ENCODE measurements at regions not wholly inside any gene's neighbourhood (a gene's known extent, or its start where the extent isn't known, plus 50 kb on each side); places are given as distances from the start of the nearest gene placed in this dataset.

DNA sequence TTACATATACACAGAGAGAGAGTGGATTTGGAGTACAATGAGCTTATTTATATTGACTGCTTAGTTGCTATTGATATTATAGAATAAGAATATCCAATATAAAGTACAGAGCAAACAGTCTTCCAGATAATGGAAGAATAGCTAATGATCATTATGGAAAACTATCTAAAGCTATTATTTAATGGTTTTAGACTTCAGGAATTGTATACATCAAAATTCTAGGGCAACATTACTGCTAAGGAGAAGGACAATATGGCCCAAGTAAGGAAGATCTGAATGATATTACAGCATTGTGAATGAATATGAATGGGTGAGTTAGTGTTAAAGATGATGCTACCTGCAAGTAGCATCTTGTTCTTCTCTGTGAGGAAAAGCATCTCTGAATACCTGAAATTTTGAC, 604.2 kb upstream of the PCDH20 start (continued):
- TF ChIP-seq ZNF114 (CRISPR knock-in tag; IDR thresholded peaks at IDR 0.05) (no peak), ZNF331 (CRISPR knock-in tag; IDR thresholded peaks at IDR 0.05; ENCODE audit: low read depth) (no peak)

DNA sequence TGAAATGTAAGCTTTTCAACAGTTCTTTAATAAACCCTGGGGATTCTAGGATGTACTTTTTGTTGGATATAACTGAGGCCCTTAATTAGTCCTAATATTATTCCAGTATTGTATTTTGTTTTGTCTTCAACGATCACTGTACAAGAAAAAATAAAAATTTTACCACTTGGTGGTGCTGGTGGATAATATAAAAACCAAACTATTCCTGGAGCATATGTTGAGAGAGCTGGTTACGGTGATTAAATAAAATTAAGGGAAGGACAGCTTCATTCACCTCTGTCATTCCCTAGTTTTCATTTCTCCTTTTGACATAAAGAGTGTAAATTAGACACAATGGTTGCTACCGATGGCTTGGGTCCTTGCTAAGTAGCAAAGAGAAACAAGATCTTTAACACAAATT, 598.6 kb upstream of the PCDH20 start:
- H3K4me1 Mint-ChIP-seq = no peaks in the 10 kb centered on the region
- H3K27me3 ChIP-seq (ENCODE audit: insufficient read depth) = no peaks in the 10 kb centered on the region
- H3K36me3 ChIP-seq (ENCODE audit: insufficient read depth) = no peaks in the 10 kb centered on the region
- no peak overlapping the region for H3K4me3 ChIP-seq
- H3K4me2 ChIP-seq = no peak overlapping the region
- H2AFZ ChIP-seq = no peak overlapping the region
- ATAC-seq = no peak
- H3K79me2 ChIP-seq (replicated peaks; ENCODE audit: insufficient read depth) = no peaks in the 10 kb centered on the region
- H3K27me3 Mint-ChIP-seq (ENCODE audit: insufficient read depth, low read depth, poor library complexity) = no peaks in the 10 kb centered on the region
- no peaks in the 10 kb centered on the region for H3K9me3 Mint-ChIP-seq
- no peaks in the 10 kb centered on the region for H3K36me3 Mint-ChIP-seq (ENCODE audit: low read depth)
- TF ChIP-seq, protein P1, sequence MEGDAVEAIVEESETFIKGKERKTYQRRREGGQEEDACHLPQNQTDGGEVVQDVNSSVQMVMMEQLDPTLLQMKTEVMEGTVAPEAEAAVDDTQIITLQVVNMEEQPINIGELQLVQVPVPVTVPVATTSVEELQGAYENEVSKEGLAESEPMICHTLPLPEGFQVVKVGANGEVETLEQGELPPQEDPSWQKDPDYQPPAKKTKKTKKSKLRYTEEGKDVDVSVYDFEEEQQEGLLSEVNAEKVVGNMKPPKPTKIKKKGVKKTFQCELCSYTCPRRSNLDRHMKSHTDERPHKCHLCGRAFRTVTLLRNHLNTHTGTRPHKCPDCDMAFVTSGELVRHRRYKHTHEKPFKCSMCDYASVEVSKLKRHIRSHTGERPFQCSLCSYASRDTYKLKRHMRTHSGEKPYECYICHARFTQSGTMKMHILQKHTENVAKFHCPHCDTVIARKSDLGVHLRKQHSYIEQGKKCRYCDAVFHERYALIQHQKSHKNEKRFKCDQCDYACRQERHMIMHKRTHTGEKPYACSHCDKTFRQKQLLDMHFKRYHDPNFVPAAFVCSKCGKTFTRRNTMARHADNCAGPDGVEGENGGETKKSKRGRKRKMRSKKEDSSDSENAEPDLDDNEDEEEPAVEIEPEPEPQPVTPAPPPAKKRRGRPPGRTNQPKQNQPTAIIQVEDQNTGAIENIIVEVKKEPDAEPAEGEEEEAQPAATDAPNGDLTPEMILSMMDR (conservative IDR thresholded peaks at IDR 0.05; ENCODE audit: low read depth in 2 of 2) = peak; percentile 47 to 52; a peak in 2 of 4 replicates
- TF ChIP-seq, protein P2, sequence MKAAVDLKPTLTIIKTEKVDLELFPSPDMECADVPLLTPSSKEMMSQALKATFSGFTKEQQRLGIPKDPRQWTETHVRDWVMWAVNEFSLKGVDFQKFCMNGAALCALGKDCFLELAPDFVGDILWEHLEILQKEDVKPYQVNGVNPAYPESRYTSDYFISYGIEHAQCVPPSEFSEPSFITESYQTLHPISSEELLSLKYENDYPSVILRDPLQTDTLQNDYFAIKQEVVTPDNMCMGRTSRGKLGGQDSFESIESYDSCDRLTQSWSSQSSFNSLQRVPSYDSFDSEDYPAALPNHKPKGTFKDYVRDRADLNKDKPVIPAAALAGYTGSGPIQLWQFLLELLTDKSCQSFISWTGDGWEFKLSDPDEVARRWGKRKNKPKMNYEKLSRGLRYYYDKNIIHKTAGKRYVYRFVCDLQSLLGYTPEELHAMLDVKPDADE (IDR thresholded peaks at IDR 0.05) = no peak
- H3F3A ChIP-seq (replicated peaks; ENCODE audit: low read depth) = no peaks in the 10 kb centered on the region
- H3K27ac ChIP-seq (ENCODE audit: low read depth) = no peak overlapping the region
- H4K20me1 ChIP-seq (replicated peaks; ENCODE audit: insufficient read depth) = no peaks in the 10 kb centered on the region
- peak; percentile 38 for DNase-seq (ENCODE audit: low spot score)
- no peaks in the 10 kb centered on the region for H3K4me1 ChIP-seq (ENCODE audit: insufficient read depth)
- no peak overlapping the region for H3K27ac Mint-ChIP-seq
- no peak overlapping the region for H3K4me3 Mint-ChIP-seq
- H3K9me2 ChIP-seq (ENCODE audit: insufficient read depth) = no peaks in the 10 kb centered on the region

DNA sequence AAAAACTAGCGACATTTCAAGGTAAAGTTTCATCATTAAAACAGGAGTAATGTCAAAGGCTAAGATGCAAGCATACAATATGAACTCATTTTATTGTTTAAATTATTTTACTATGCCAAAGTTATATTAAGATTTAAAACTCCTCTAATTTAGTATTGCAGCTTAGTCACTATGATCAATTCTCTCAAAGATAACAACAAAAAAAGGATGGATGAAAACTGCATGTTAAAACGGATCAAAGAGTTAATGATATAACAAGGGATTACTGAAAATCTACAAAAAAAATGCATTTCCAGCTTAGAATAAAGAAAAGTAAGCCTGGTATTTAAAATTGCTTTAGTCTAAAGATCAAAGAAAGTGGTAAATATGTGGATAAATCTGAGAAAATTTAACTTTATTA, 587.8 kb upstream of the PCDH20 start:
- H3K4me3 ChIP-seq = no peak overlapping the region
- no peak overlapping the region for H3K4me2 ChIP-seq
- no peaks in the 10 kb centered on the region for H3F3A ChIP-seq (replicated peaks; ENCODE audit: low read depth)
- DNase-seq (ENCODE audit: low spot score) (no peak), ATAC-seq (no peak)
- H3K27me3 Mint-ChIP-seq (ENCODE audit: insufficient read depth, low read depth, poor library complexity) = no peaks in the 10 kb centered on the region
- H2AFZ ChIP-seq = no peak overlapping the region
- H3K9me2 ChIP-seq (ENCODE audit: insufficient read depth) = no peaks in the 10 kb centered on the region
- no peak overlapping the region for H3K27ac Mint-ChIP-seq
- no peaks in the 10 kb centered on the region for H3K4me1 Mint-ChIP-seq
- H3K36me3 Mint-ChIP-seq (ENCODE audit: low read depth) = peaks cover 2% of the 10 kb centered on the region; the same call in 2 of the 3 replicates
- H3K4me1 ChIP-seq (ENCODE audit: insufficient read depth) = no peaks in the 10 kb centered on the region
- peaks cover 2% of the 10 kb centered on the region; the same call in 1 of the 3 replicates for H3K9me3 Mint-ChIP-seq
- no peaks in the 10 kb centered on the region for H3K79me2 ChIP-seq (replicated peaks; ENCODE audit: insufficient read depth)
- no peak overlapping the region for H3K4me3 Mint-ChIP-seq
- H3K27ac ChIP-seq (ENCODE audit: low read depth) = no peak overlapping the region
- no peaks in the 10 kb centered on the region for H4K20me1 ChIP-seq (replicated peaks; ENCODE audit: insufficient read depth)
- H3K36me3 ChIP-seq (ENCODE audit: insufficient read depth) = no peaks in the 10 kb centered on the region
- no peaks in the 10 kb centered on the region for H3K27me3 ChIP-seq (ENCODE audit: insufficient read depth)
- TF ChIP-seq EZH2 (IDR thresholded peaks at IDR 0.05; ENCODE audit: low read depth, unreplicated experiment) (no peak), ZNF331 (CRISPR knock-in tag; IDR thresholded peaks at IDR 0.05; ENCODE audit: low read depth) (no peak), STAT1 (IDR thresholded peaks at IDR 0.05; ENCODE audit: unreplicated experiment) (no peak), CREB1 (CRISPR knock-in tag; IDR thresholded peaks at IDR 0.05; ENCODE audit: low read depth) (no peak), JUNB (IDR thresholded peaks at IDR 0.05; ENCODE audit: unreplicated experiment) (no peak), EZH2phosphoT487 (IDR thresholded peaks at IDR 0.05; ENCODE audit: unreplicated experiment) (no peak), POLR2AphosphoS5 (IDR thresholded peaks at IDR 0.05; ENCODE audit: low read depth) (no peak), NANOG (IDR thresholded peaks at IDR 0.05; ENCODE audit: borderline replicate concordance) (no peak), ZNF114 (CRISPR knock-in tag; IDR thresholded peaks at IDR 0.05) (no peak)
- TF ChIP-seq, protein P1 (conservative IDR thresholded peaks at IDR 0.05; ENCODE audit: low read depth in 2 of 2) = no peak
- TF ChIP-seq, protein P2 (IDR thresholded peaks at IDR 0.05) = no peak
- TF ChIP-seq, protein P3, sequence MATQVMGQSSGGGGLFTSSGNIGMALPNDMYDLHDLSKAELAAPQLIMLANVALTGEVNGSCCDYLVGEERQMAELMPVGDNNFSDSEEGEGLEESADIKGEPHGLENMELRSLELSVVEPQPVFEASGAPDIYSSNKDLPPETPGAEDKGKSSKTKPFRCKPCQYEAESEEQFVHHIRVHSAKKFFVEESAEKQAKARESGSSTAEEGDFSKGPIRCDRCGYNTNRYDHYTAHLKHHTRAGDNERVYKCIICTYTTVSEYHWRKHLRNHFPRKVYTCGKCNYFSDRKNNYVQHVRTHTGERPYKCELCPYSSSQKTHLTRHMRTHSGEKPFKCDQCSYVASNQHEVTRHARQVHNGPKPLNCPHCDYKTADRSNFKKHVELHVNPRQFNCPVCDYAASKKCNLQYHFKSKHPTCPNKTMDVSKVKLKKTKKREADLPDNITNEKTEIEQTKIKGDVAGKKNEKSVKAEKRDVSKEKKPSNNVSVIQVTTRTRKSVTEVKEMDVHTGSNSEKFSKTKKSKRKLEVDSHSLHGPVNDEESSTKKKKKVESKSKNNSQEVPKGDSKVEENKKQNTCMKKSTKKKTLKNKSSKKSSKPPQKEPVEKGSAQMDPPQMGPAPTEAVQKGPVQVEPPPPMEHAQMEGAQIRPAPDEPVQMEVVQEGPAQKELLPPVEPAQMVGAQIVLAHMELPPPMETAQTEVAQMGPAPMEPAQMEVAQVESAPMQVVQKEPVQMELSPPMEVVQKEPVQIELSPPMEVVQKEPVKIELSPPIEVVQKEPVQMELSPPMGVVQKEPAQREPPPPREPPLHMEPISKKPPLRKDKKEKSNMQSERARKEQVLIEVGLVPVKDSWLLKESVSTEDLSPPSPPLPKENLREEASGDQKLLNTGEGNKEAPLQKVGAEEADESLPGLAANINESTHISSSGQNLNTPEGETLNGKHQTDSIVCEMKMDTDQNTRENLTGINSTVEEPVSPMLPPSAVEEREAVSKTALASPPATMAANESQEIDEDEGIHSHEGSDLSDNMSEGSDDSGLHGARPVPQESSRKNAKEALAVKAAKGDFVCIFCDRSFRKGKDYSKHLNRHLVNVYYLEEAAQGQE (IDR thresholded peaks at IDR 0.05; ENCODE audit: unreplicated experiment) = no peak

Measured in GM23338 (cell line).